Brain microvascular endothelial cell (primary cell): ENCODE measurements at regions not wholly inside any gene's neighbourhood (a gene's known extent, or its start where the extent isn't known, plus 50 kb on each side); places are given as distances from the start of the nearest gene placed in this dataset.
A peak's percentile ranks its signal among the peaks of the same experiment; 100 is the strongest.

ENCODE experiments used
- DNase-seq: peaks from one replicate; pipeline ENCODE4 v3.0.0-alpha.2; 2020
- H3K27ac ChIP-seq: fragments of 250-450 bp; sonication (Bioruptor Pico); 2 replicates; pipeline ENCODE4 v1.5.1; 2020; ENCODE audit warnings: mild to moderate bottlenecking, moderate library complexity
- H3K27me3 ChIP-seq: fragments of 250-450 bp; sonication (Bioruptor Pico); replicated peaks from 2 replicates; pipeline ENCODE4 v1.5.1; 2020; ENCODE audit warnings: mild to moderate bottlenecking
- H3K36me3 ChIP-seq: fragments of 250-450 bp; sonication (Bioruptor Pico); replicated peaks from 2 replicates; pipeline ENCODE4 v1.5.1; 2020; ENCODE audit warnings: mild to moderate bottlenecking
- H3K4me3 ChIP-seq: 2 replicates; pipeline ENCODE4 v1.5.1; 2011; ENCODE audit warnings: low read depth, mild to moderate bottlenecking, control low read depth, low read length, moderate library complexity
- CTCF ChIP-seq: IDR thresholded peaks from 2 replicates; pipeline ENCODE4 v1.5.1; 2011; ENCODE audit warnings: low read depth, mild to moderate bottlenecking, moderate library complexity, low read length, control low read depth, inconsistent platforms; ENCODE audit errors: missing control alignments
- in situ Hi-C: cut with HindIII; loops from 2 replicates; pipeline ENCODE4 v1.10.0; 2017; ENCODE audit warnings: low sequenced_read_pairs, low pct_ligation_motif_present

GRCh38 chr16:51821527-51821926, 670.5 kb upstream of the SALL1 start:
- in situ Hi-C loops, result loop anchor here (25.0 kb wide), 1 partner anchor 141 kb away; no protein-coding TSS in a partner anchor
- TF ChIP-seq CTCF, result no peak
- no peak for DNase-seq

GRCh38 chr16:51820176-51820575, 669.1 kb upstream of the SALL1 start:
- no peak for DNase-seq
- Histone ChIP-seq H3K27me3 (no peaks in the 10 kb centered on the region), H3K27ac (no peak overlapping the region), H3K36me3 (no peaks in the 10 kb centered on the region), H3K4me3 (no peak overlapping the region)
- no peak for TF ChIP-seq CTCF
- in situ Hi-C loops, result loop anchor here (25.0 kb wide), 1 partner anchor 142 kb away; no protein-coding TSS in a partner anchor

More at GRCh38 chr16:51821527-51821926, 670.5 kb upstream of the SALL1 start:
- no peak overlapping the region for H3K4me3 ChIP-seq
- no peak overlapping the region for H3K27ac ChIP-seq
- no peaks in the 10 kb centered on the region for H3K27me3 ChIP-seq
- H3K36me3 ChIP-seq, result no peaks in the 10 kb centered on the region

GRCh38 chr16:51818342-51818944, 667.4 kb upstream of the SALL1 start:
- Histone ChIP-seq H3K27ac (no peak overlapping the region), H3K4me3 (no peak overlapping the region), H3K36me3 (no peaks in the 10 kb centered on the region), H3K27me3 (no peaks in the 10 kb centered on the region)
- peak; percentile 92 for TF ChIP-seq CTCF
- DNase-seq, result peak; percentile 82
- in situ Hi-C loops, result loop anchor here (25.0 kb wide), 1 partner anchor 144 kb away; no protein-coding TSS in a partner anchor

GRCh38 chr16:51816929-51817328, 665.9 kb upstream of the SALL1 start:
- in situ Hi-C loops, result loop anchor here (25.0 kb wide), 1 partner anchor 145 kb away; no protein-coding TSS in a partner anchor
- Histone ChIP-seq H3K36me3 (no peaks in the 10 kb centered on the region), H3K27ac (no peak overlapping the region), H3K27me3 (no peaks in the 10 kb centered on the region), H3K4me3 (no peak overlapping the region)
- no peak for TF ChIP-seq CTCF
- peak; percentile 55 for DNase-seq

- H3K36me3 ChIP-seq, result no peaks in the 10 kb centered on the region
- no peak for TF ChIP-seq CTCF
- no peak overlapping the region for H3K4me3 ChIP-seq
- no peaks in the 10 kb centered on the region for H3K27me3 ChIP-seq
- no peak overlapping the region for H3K27ac ChIP-seq
- in situ Hi-C loops, result loop anchor here (25.0 kb wide), 1 partner anchor 147 kb away; no protein-coding TSS in a partner anchor
- DNase-seq, result peak; percentile 66
Measured at GRCh38 chr16:51815523-51815922, 664.5 kb upstream of the SALL1 start.
